Muscle layer of duodenum (tissue), 2 donors: ENCODE measurements at regions not wholly inside any gene's neighbourhood (a gene's known extent, or its start where the extent isn't known, plus 50 kb on each side); places are given as distances from the start of the nearest gene placed in this dataset.
"Not testable (repeated sequence)": the region's sequence is repeated elsewhere in the genome, so short reads cannot be mapped to it uniquely, and the experiment has no call there.

Source experiments
- H3K27ac ChIP-seq: one replicate; pipeline ENCODE4 v1.7.0; 2013; ENCODE audit warnings: mild to moderate bottlenecking, low read length
- H3K27me3 ChIP-seq: one replicate; pipeline ENCODE4 v1.7.0; 2013; ENCODE audit warnings: low read depth, mild to moderate bottlenecking, control low read depth, low read length
- H3K36me3 ChIP-seq, 2 donors: one replicate each; pipeline ENCODE4 v1.7.0; 2013; ENCODE audit warnings: low read length in 2 of 2, control low read depth in 1 of 2, mild to moderate bottlenecking in 1 of 2; ENCODE audit not compliant: insufficient read depth in 2 of 2, control insufficient read depth in 1 of 2
- H3K4me1 ChIP-seq, 2 donors: one replicate each; pipeline ENCODE4 v1.7.0; 2013; ENCODE audit warnings: low read length in 2 of 2, mild to moderate bottlenecking in 2 of 2, control low read depth in 1 of 2, moderate library complexity in 1 of 2; ENCODE audit not compliant: insufficient read depth in 2 of 2, control insufficient read depth in 1 of 2
- H3K4me3 ChIP-seq, 2 donors: one replicate each; pipeline ENCODE4 v1.7.0; 2013; ENCODE audit warnings: low read length in 2 of 2, low read depth in 1 of 2, mild to moderate bottlenecking in 1 of 2
- H3K9me3 ChIP-seq, 2 donors: one replicate each; pipeline ENCODE4 v1.7.0; 2013; ENCODE audit warnings: low read length in 2 of 2, control low read depth in 1 of 2, mild to moderate bottlenecking in 1 of 2; ENCODE audit not compliant: control insufficient read depth in 1 of 2
- donor health status: healthy.

- Histone ChIP-seq H3K27me3 (no peaks in the 10 kb centered on the region), H3K36me3 (no peaks in the 10 kb centered on the region), H3K27ac (no peak overlapping the region), H3K9me3 (no peaks in the 10 kb centered on the region), H3K4me1 (no peaks in the 10 kb centered on the region), H3K4me3 (no peak overlapping the region)
Observed at GRCh38 chr7:81167934-81168333, 249.1 kb upstream of the SEMA3C start.

GRCh38 chr7:81165070-81165469 lies 246.2 kb upstream of the SEMA3C start:
- Histone ChIP-seq H3K4me3 (no peak overlapping the region), H3K27me3 (no peaks in the 10 kb centered on the region), H3K4me1 (no peaks in the 10 kb centered on the region), H3K36me3 (no peaks in the 10 kb centered on the region), H3K9me3 (no peaks in the 10 kb centered on the region), H3K27ac (no peak overlapping the region)

GRCh38 chr7:81162771-81163525 lies 244.1 kb upstream of the SEMA3C start:
- Histone ChIP-seq H3K9me3 (no peaks in the 10 kb centered on the region), H3K4me1 (no peaks in the 10 kb centered on the region), H3K27ac (no peak overlapping the region), H3K36me3 (no peaks in the 10 kb centered on the region), H3K4me3 (no peak overlapping the region), H3K27me3 (no peaks in the 10 kb centered on the region)

- H3K4me3 ChIP-seq: no peak overlapping the region
- H3K9me3 ChIP-seq: no peaks in the 10 kb centered on the region
- H3K36me3 ChIP-seq: no peaks in the 10 kb centered on the region
- H3K27me3 ChIP-seq: no peaks in the 10 kb centered on the region
- no peaks in the 10 kb centered on the region for H3K4me1 ChIP-seq
- no peak overlapping the region for H3K27ac ChIP-seq
Observed at GRCh38 chr7:81162234-81162633, 243.4 kb upstream of the SEMA3C start.

GRCh38 chr7:81161451-81162075 lies 242.7 kb upstream of the SEMA3C start:
- H3K27ac ChIP-seq: no peak overlapping the region
- no peaks in the 10 kb centered on the region for H3K4me1 ChIP-seq
- no peaks in the 10 kb centered on the region for H3K27me3 ChIP-seq

GRCh38 chr7:81159402-81159801 lies 240.6 kb upstream of the SEMA3C start:
- Histone ChIP-seq H3K4me3 (no peak overlapping the region), H3K27ac (no peak overlapping the region), H3K9me3 (no peaks in the 10 kb centered on the region), H3K27me3 (no peaks in the 10 kb centered on the region), H3K36me3 (no peaks in the 10 kb centered on the region), H3K4me1 (no peaks in the 10 kb centered on the region)

More at GRCh38 chr7:81161451-81162075, 242.7 kb upstream of the SEMA3C start:
- no peak overlapping the region for H3K4me3 ChIP-seq
- H3K9me3 ChIP-seq: no peaks in the 10 kb centered on the region
- H3K36me3 ChIP-seq: no peaks in the 10 kb centered on the region

- Histone ChIP-seq H3K27me3 (no peaks in the 10 kb centered on the region), H3K4me3 (no peak overlapping the region), H3K4me1 (no peaks in the 10 kb centered on the region), H3K27ac (no peak overlapping the region), H3K36me3 (no peaks in the 10 kb centered on the region), H3K9me3 (no peaks in the 10 kb centered on the region)
Observed at GRCh38 chr7:81158189-81158588, 239.3 kb upstream of the SEMA3C start.

- H3K4me3 ChIP-seq: no peak overlapping the region
- no peak overlapping the region for H3K27ac ChIP-seq
- H3K36me3 ChIP-seq: no peaks in the 10 kb centered on the region
- H3K9me3 ChIP-seq: no peaks in the 10 kb centered on the region
- no peaks in the 10 kb centered on the region for H3K4me1 ChIP-seq
- no peaks in the 10 kb centered on the region for H3K27me3 ChIP-seq
Observed at GRCh38 chr7:81155654-81156373, 237.0 kb upstream of the SEMA3C start.

GRCh38 chr7:81154565-81154964 lies 235.7 kb upstream of the SEMA3C start:
- Histone ChIP-seq H3K36me3 (no peaks in the 10 kb centered on the region), H3K27ac (no peak overlapping the region), H3K4me1 (no peaks in the 10 kb centered on the region), H3K4me3 (no peak overlapping the region), H3K9me3 (no peaks in the 10 kb centered on the region), H3K27me3 (no peaks in the 10 kb centered on the region)

- H3K36me3 ChIP-seq, H3K9me3 ChIP-seq, H3K27me3 ChIP-seq, H3K4me1 ChIP-seq, H3K27ac ChIP-seq, H3K4me3 ChIP-seq: not testable (repeated sequence)
Observed at GRCh38 chr7:81152925-81153324, 234.1 kb upstream of the SEMA3C start.

GRCh38 chr7:81150951-81151361 lies 232.1 kb upstream of the SEMA3C start:
- H3K9me3 ChIP-seq: no peaks in the 10 kb centered on the region
- H3K4me1 ChIP-seq: no peaks in the 10 kb centered on the region
- H3K36me3 ChIP-seq: no peaks in the 10 kb centered on the region
- no peak overlapping the region for H3K27ac ChIP-seq
- no peaks in the 10 kb centered on the region for H3K27me3 ChIP-seq
- no peak overlapping the region for H3K4me3 ChIP-seq
